ENCODE measurements at regions not wholly inside any gene's neighbourhood (a gene's known extent, or its start where the extent isn't known, plus 50 kb on each side); places are given as distances from the start of the nearest gene placed in this dataset.
A peak's percentile ranks its signal among the peaks of the same experiment; 100 is the strongest.
"Not testable (repeated sequence)": the region's sequence is repeated elsewhere in the genome, so short reads cannot be mapped to it uniquely, and the experiment has no call there.

GRCh38 chr16:26721957-26722356 lies 344.8 kb upstream of the C16orf82 start:
- DNase-seq (ENCODE audit: low spot score): not testable (repeated sequence)

GRCh38 chr16:26724189-26724588 lies 342.5 kb upstream of the C16orf82 start:
- DNase-seq (ENCODE audit: low spot score): no peak

GRCh38 chr16:26727848-26728247 lies 338.9 kb upstream of the C16orf82 start:
- no peak for DNase-seq (ENCODE audit: low spot score)

GRCh38 chr16:26729951-26730541 lies 336.7 kb upstream of the C16orf82 start:
- DNase-seq (ENCODE audit: low spot score): no peak

- no peak for DNase-seq (ENCODE audit: low spot score)
These were observed 335.0 kb upstream of the C16orf82 start for GRCh38 chr16:26731729-26732128.

GRCh38 chr16:26733710-26734109 lies 333.0 kb upstream of the C16orf82 start:
- no peak for DNase-seq (ENCODE audit: low spot score)

GRCh38 chr16:26735521-26735920 lies 331.2 kb upstream of the C16orf82 start:
- DNase-seq (ENCODE audit: low spot score): no peak

- DNase-seq (ENCODE audit: low spot score): no peak
These were observed 330.6 kb upstream of the C16orf82 start for GRCh38 chr16:26736084-26736483.

GRCh38 chr16:26740771-26741170 lies 326.0 kb upstream of the C16orf82 start:
- no peak for DNase-seq (ENCODE audit: low spot score)

- no peak for DNase-seq (ENCODE audit: low spot score)
These were observed 324.7 kb upstream of the C16orf82 start for GRCh38 chr16:26742040-26742439.

GRCh38 chr16:26744430-26744829 lies 322.3 kb upstream of the C16orf82 start:
- no peak for DNase-seq (ENCODE audit: low spot score)

GRCh38 chr16:26747760-26748159 lies 319.0 kb upstream of the C16orf82 start:
- no peak for DNase-seq (ENCODE audit: low spot score)

GRCh38 chr16:26749072-26749471 lies 317.7 kb upstream of the C16orf82 start:
- no peak for DNase-seq (ENCODE audit: low spot score)

GRCh38 chr16:26752166-26752565 lies 314.6 kb upstream of the C16orf82 start:
- no peak for DNase-seq (ENCODE audit: low spot score)

GRCh38 chr16:26756633-26757032 lies 310.1 kb upstream of the C16orf82 start:
- DNase-seq (ENCODE audit: low spot score): no peak

- DNase-seq (ENCODE audit: low spot score): no peak
These were observed 304.1 kb upstream of the C16orf82 start for GRCh38 chr16:26762594-26762993.

- DNase-seq (ENCODE audit: low spot score): peak; percentile 23
These were observed 301.6 kb upstream of the C16orf82 start for GRCh38 chr16:26765087-26765486.

GRCh38 chr16:26768385-26769010 lies 298.2 kb upstream of the C16orf82 start:
- no peak for DNase-seq (ENCODE audit: low spot score)

GRCh38 chr16:26770547-26770946 lies 296.2 kb upstream of the C16orf82 start:
- DNase-seq (ENCODE audit: low spot score): no peak

GRCh38 chr16:26772503-26772902 lies 294.2 kb upstream of the C16orf82 start:
- no peak for DNase-seq (ENCODE audit: low spot score)

- no peak for DNase-seq (ENCODE audit: low spot score)
These were observed 288.9 kb upstream of the C16orf82 start for GRCh38 chr16:26777821-26778220.

GRCh38 chr16:26787924-26788323 lies 278.8 kb upstream of the C16orf82 start:
- no peak for DNase-seq (ENCODE audit: low spot score)

- DNase-seq (ENCODE audit: low spot score): no peak
These were observed 275.6 kb upstream of the C16orf82 start for GRCh38 chr16:26791169-26791568.

GRCh38 chr16:26795184-26795583 lies 271.5 kb upstream of the C16orf82 start:
- no peak for DNase-seq (ENCODE audit: low spot score)
